Endothelial cell of umbilical vein (primary cell): ENCODE measurements at regions not wholly inside any gene's neighbourhood (a gene's known extent, or its start where the extent isn't known, plus 50 kb on each side); places are given as distances from the start of the nearest gene placed in this dataset.

ENCODE experiments used
- BruUV-seq: library from RNA; stranded (reverse); fragments of 400-500 nt; replicated peaks from 2 replicates; lab custom pipeline; 2021; lab: Mats Ljungman, UMichigan
- CTCF ChIA-PET: fragments of 300-600, 350-600 bp; sonication (Branson Sonifier 250); formaldehyde crosslinking; loops from one replicate; lab custom pipeline; 2021; ENCODE audit warnings: antibody characterized with exemption, inconsistent platforms; lab: Charles Lee
- POLR2A ChIA-PET: fragments of 300-600, 350-600 bp; sonication (Branson Sonifier 250); formaldehyde crosslinking; loops from one replicate; lab custom pipeline; 2021; ENCODE audit warnings: antibody characterized with exemption, inconsistent platforms; lab: Charles Lee
- DNase-seq: peaks from one replicate; pipeline ENCODE4 v3.0.0-alpha.2; 2011; ENCODE audit warnings: low read depth, low spot score
- FAIRE-seq: peaks from 2 replicates; lab custom pipeline; 2011; peaks lifted over from hg19 to GRCh38; lab: Jason Lieb, UNC
- H2AFZ ChIP-seq: 2 replicates; pipeline ENCODE4 v1.6.0; 2012; ENCODE audit warnings: low read depth, low read length, control low read depth, inconsistent platforms
- H3K27ac ChIP-seq: 2 replicates; pipeline ENCODE4 v1.5.1; 2011; ENCODE audit warnings: low read depth, mild to moderate bottlenecking, control low read depth, low read length, moderate library complexity; ENCODE audit not compliant: insufficient read depth
- H3K27me3 ChIP-seq, 2 experiments: 2 replicates each; pipeline versions ENCODE4 v1.6.0 to v1.6.1; 2011; ENCODE audit warnings: low read length in 2 of 2, mixed read lengths in 1 of 2; ENCODE audit not compliant: control insufficient read depth in 2 of 2, insufficient read depth in 2 of 2
- H3K36me3 ChIP-seq, 2 experiments: 2 replicates in 1 of 2; 3 replicates in 1 of 2; pipeline ENCODE4 v1.5.1; 2011; ENCODE audit warnings: low read length in 2 of 2, mild to moderate bottlenecking in 1 of 2, moderate library complexity in 1 of 2; ENCODE audit not compliant: control insufficient read depth in 2 of 2, insufficient read depth in 2 of 2; ENCODE audit errors: extremely low read depth in 1 of 2
- H3K4me1 ChIP-seq: 3 replicates; pipeline ENCODE4 v1.5.1; 2011; ENCODE audit warnings: mild to moderate bottlenecking, low read length; ENCODE audit not compliant: control insufficient read depth, insufficient read depth; ENCODE audit errors: extremely low read depth
- H3K4me2 ChIP-seq: 2 replicates; pipeline ENCODE4 v1.6.1; 2011; ENCODE audit warnings: low read length, control low read depth, mixed read lengths; ENCODE audit not compliant: insufficient read depth
- H3K4me3 ChIP-seq, 3 experiments: fragments of 200-600 bp in 1 of 3; sonication (generic), shearing (Covaris generic) in 1 of 3; replicated peaks in 1 of 3; 2 replicates each; pipeline ENCODE4 v1.5.1; 2011 to 2016; ENCODE audit warnings: control low read depth in 3 of 3, low read length in 3 of 3, mild to moderate bottlenecking in 2 of 3, inconsistent platforms in 1 of 3, low read depth in 1 of 3, moderate library complexity in 1 of 3; ENCODE audit not compliant: insufficient read depth in 1 of 3
- H3K79me2 ChIP-seq: 2 replicates; pipeline ENCODE4 v1.6.0; 2012; ENCODE audit warnings: low read length, inconsistent platforms; ENCODE audit not compliant: control insufficient read depth, insufficient read depth
- H3K9ac ChIP-seq: replicated peaks from 2 replicates; pipeline ENCODE3; 2011; ENCODE audit warnings: low read length, control low read depth; ENCODE audit not compliant: insufficient read depth; ENCODE audit errors: extremely low read depth
- H3K9me1 ChIP-seq: replicated peaks from 3 replicates; pipeline ENCODE4 v1.6.0; 2011; ENCODE audit warnings: mild to moderate bottlenecking, low read length; ENCODE audit not compliant: control insufficient read depth, insufficient read depth; ENCODE audit errors: extremely low read depth
- H3K9me3 ChIP-seq: replicated peaks from 2 replicates; pipeline ENCODE4 v1.5.1; 2012; ENCODE audit warnings: low read length, inconsistent platforms; ENCODE audit not compliant: control insufficient read depth, insufficient read depth
- H4K20me1 ChIP-seq: replicated peaks from 2 replicates; pipeline ENCODE3; 2011; ENCODE audit warnings: mild to moderate bottlenecking, low read length; ENCODE audit not compliant: control insufficient read depth, insufficient read depth; ENCODE audit errors: extremely low read depth
- EZH2 ChIP-seq: IDR thresholded peaks from 2 replicates; pipeline ENCODE4 v1.6.1; 2012; ENCODE audit warnings: borderline replicate concordance, low read depth, mild to moderate bottlenecking, moderate library complexity, low read length, inconsistent platforms; ENCODE audit not compliant: severe bottlenecking
- FOS ChIP-seq: IDR thresholded peaks from 2 replicates; pipeline ENCODE4 v1.6.1; 2011; ENCODE audit warnings: mild to moderate bottlenecking, low read length, moderate library complexity, borderline replicate concordance; ENCODE audit not compliant: insufficient read depth
- GATA2 ChIP-seq: IDR thresholded peaks from 2 replicates; pipeline ENCODE4 v1.7.0; 2011; ENCODE audit warnings: low read depth, mild to moderate bottlenecking, moderate library complexity, mixed read lengths, low read length; ENCODE audit not compliant: insufficient read length, insufficient read depth
- JUN ChIP-seq: IDR thresholded peaks from 2 replicates; pipeline ENCODE4 v1.6.1; 2011; ENCODE audit warnings: borderline replicate concordance, low read depth; ENCODE audit not compliant: insufficient read length, insufficient read depth
- MYC ChIP-seq: IDR thresholded peaks from one replicate; pipeline ENCODE4 v1.6.1; 2011; ENCODE audit warnings: mild to moderate bottlenecking, low read depth, low read length
- POLR2A ChIP-seq: IDR thresholded peaks from 2 replicates; pipeline ENCODE4 v1.6.1; 2012; ENCODE audit warnings: low read depth, mild to moderate bottlenecking, control low read depth, low read length
- POLR2AphosphoS5 ChIP-seq: IDR thresholded peaks from 2 replicates; pipeline ENCODE4 v1.6.1; 2012; ENCODE audit warnings: low read depth, mild to moderate bottlenecking, control low read depth, low read length, moderate library complexity; ENCODE audit not compliant: insufficient read depth
- dilution Hi-C: fragments of 300-500 bp; cut with MboI; formaldehyde crosslinking; loops from one replicate; pipeline ENCODE4 v1.15.0; 2019; ENCODE audit warnings: low sequenced_read_pairs; ENCODE audit not compliant: extremely low pct_ligation_motif_present
- intact Hi-C: fragments of 100-400 bp; cut with micrococcal nuclease; formaldehyde crosslinking; loops from one replicate; pipeline ENCODE4 v1.10.0; 2022
- TF ChIP-seq, protein P1 (sequence below), 2 donors: IDR thresholded peaks; 1 replicate in 1 of 2; 2 replicates in 1 of 2; pipeline ENCODE4 v1.5.1; 2011; ENCODE audit warnings: low read length in 2 of 2, mild to moderate bottlenecking in 2 of 2, moderate library complexity in 2 of 2, control low read depth in 1 of 2, inconsistent platforms in 1 of 2, low read depth in 1 of 2; ENCODE audit not compliant: insufficient read depth in 1 of 2; ENCODE audit errors: extremely low read depth in 1 of 2
- TF ChIP-seq, protein P2 (sequence below): IDR thresholded peaks from 2 replicates; pipeline ENCODE4 v1.6.1; 2011; ENCODE audit not compliant: insufficient read depth, insufficient read length

DNA sequence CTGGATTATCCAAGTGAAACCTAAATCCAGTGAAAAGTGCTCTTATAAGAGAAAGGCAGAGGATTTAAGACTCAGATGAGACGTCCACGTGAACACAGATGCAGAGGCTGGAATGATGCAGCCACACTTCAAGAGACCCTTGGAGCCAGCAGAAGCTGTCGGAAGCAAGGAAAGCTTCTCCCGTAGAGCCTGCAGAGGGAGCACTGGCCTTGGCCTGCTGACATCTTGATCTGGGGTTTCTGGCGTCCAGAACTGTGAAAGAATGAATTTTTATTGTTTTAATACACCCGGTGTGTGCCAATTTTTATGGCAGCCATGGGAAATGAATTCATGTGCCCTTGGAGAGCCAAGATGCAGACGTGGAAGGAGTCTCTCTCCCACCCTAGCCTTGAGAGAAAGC is 407.0 kb upstream of the B3GAT1 start:
- H3K4me1 ChIP-seq, result no peaks in the 10 kb centered on the region
- CTCF ChIA-PET, result no interaction called here
- no peak overlapping the region for H3K4me3 ChIP-seq
- no peaks in the 10 kb centered on the region for H3K9me1 ChIP-seq
- H3K9ac ChIP-seq, result no peak overlapping the region
- H3K36me3 ChIP-seq, result no peaks in the 10 kb centered on the region
- POLR2A ChIA-PET, result no interaction called here
- no peaks in the 10 kb centered on the region for H4K20me1 ChIP-seq
- no peaks in the 10 kb centered on the region for H3K79me2 ChIP-seq
- no peak overlapping the region for H3K27ac ChIP-seq
- no peak overlapping the region for H2AFZ ChIP-seq
- no peaks in the 10 kb centered on the region for H3K27me3 ChIP-seq
- no peak overlapping the region for H3K4me2 ChIP-seq
- intact Hi-C loops (no loop called here), dilution Hi-C loops (no loop called here)
- no TSS peak for BruUV-seq
- TF ChIP-seq FOS, result no peak
- TF ChIP-seq POLR2AphosphoS5, result no peak
- TF ChIP-seq, protein P1, sequence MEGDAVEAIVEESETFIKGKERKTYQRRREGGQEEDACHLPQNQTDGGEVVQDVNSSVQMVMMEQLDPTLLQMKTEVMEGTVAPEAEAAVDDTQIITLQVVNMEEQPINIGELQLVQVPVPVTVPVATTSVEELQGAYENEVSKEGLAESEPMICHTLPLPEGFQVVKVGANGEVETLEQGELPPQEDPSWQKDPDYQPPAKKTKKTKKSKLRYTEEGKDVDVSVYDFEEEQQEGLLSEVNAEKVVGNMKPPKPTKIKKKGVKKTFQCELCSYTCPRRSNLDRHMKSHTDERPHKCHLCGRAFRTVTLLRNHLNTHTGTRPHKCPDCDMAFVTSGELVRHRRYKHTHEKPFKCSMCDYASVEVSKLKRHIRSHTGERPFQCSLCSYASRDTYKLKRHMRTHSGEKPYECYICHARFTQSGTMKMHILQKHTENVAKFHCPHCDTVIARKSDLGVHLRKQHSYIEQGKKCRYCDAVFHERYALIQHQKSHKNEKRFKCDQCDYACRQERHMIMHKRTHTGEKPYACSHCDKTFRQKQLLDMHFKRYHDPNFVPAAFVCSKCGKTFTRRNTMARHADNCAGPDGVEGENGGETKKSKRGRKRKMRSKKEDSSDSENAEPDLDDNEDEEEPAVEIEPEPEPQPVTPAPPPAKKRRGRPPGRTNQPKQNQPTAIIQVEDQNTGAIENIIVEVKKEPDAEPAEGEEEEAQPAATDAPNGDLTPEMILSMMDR (IDR thresholded peaks at IDR 0.05; ENCODE audit: extremely low read depth in 1 of 2, insufficient read depth in 1 of 2, low read depth in 1 of 2, low read length in 2 of 2), result no peak
- TF ChIP-seq JUN, result no peak
- no peak for TF ChIP-seq GATA2
- no peak for TF ChIP-seq POLR2A
- TF ChIP-seq, protein P2, sequence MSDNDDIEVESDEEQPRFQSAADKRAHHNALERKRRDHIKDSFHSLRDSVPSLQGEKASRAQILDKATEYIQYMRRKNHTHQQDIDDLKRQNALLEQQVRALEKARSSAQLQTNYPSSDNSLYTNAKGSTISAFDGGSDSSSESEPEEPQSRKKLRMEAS, result no peak
- TF ChIP-seq MYC, result no peak
- no peak for TF ChIP-seq EZH2
- H3K9me3 ChIP-seq, result no peaks in the 10 kb centered on the region
- FAIRE-seq, result no peak
- DNase-seq, result no peak
